ENCODE measurements at regions not wholly inside any gene's neighbourhood (a gene's known extent, or its start where the extent isn't known, plus 50 kb on each side); places are given as distances from the start of the nearest gene placed in this dataset.

GRCh38 chr4:63583007-63583406 is 826.2 kb downstream of the TECRL start:
- Histone ChIP-seq H3K36me3 (no peaks in the 10 kb centered on the region), H3K4me1 (no peaks in the 10 kb centered on the region), H3K9me3 (no peaks in the 10 kb centered on the region), H3K27ac (no peak overlapping the region), H3K27me3 (no peaks in the 10 kb centered on the region), H3K4me3 (no peak overlapping the region)
- DNase-seq (ENCODE audit: low spot score in 2 of 2) = no peak
- TF ChIP-seq, protein P1, sequence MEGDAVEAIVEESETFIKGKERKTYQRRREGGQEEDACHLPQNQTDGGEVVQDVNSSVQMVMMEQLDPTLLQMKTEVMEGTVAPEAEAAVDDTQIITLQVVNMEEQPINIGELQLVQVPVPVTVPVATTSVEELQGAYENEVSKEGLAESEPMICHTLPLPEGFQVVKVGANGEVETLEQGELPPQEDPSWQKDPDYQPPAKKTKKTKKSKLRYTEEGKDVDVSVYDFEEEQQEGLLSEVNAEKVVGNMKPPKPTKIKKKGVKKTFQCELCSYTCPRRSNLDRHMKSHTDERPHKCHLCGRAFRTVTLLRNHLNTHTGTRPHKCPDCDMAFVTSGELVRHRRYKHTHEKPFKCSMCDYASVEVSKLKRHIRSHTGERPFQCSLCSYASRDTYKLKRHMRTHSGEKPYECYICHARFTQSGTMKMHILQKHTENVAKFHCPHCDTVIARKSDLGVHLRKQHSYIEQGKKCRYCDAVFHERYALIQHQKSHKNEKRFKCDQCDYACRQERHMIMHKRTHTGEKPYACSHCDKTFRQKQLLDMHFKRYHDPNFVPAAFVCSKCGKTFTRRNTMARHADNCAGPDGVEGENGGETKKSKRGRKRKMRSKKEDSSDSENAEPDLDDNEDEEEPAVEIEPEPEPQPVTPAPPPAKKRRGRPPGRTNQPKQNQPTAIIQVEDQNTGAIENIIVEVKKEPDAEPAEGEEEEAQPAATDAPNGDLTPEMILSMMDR (IDR thresholded peaks at IDR 0.05) = no peak
- TF ChIP-seq POLR2AphosphoS5 (IDR thresholded peaks at IDR 0.05) = no peak
- TF ChIP-seq EP300 (IDR thresholded peaks at IDR 0.05) = no peak
- no peak for TF ChIP-seq POLR2A (IDR thresholded peaks at IDR 0.05)

- Histone ChIP-seq H3K9me3 (peaks cover 8% of the 10 kb centered on the region), H3K4me1 (no peaks in the 10 kb centered on the region), H3K4me3 (no peak overlapping the region), H3K27me3 (no peaks in the 10 kb centered on the region), H3K27ac (no peak overlapping the region), H3K36me3 (no peaks in the 10 kb centered on the region)
- 58% methylated on average over 1 of the region's 1 CpG for WGBS
- DNase-seq (ENCODE audit: low spot score in 2 of 2) = no peak
- TF ChIP-seq, protein P1 (IDR thresholded peaks at IDR 0.05) = no peak
- TF ChIP-seq EP300 (IDR thresholded peaks at IDR 0.05) = no peak
- TF ChIP-seq POLR2A (IDR thresholded peaks at IDR 0.05) = no peak
- TF ChIP-seq POLR2AphosphoS5 (IDR thresholded peaks at IDR 0.05) = no peak
These were observed 828.3 kb downstream of the TECRL start for GRCh38 chr4:63580796-63581475.

DNA sequence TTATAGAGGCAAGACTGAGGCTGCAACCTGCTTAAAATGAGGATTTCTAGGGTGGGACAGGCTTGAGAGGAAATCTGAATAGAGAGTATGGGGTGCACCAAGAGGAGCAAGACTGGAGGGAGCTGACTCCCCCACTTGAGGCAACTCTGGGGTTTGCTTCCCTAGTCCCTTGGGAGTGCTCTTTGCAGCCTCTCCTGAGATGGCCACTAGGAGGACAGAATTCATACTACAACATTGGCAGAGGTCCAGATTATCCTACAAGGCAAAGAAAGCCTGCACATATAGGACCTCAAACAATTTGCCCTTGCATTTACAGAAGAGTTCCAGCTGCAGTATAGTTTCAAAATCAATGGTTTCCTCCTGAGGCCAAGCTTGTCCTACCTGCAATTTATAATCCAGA is 830.9 kb downstream of the TECRL start:
- H3K36me3 ChIP-seq = no peaks in the 10 kb centered on the region
- TF ChIP-seq POLR2AphosphoS5 (IDR thresholded peaks at IDR 0.05) (no peak), POLR2A (IDR thresholded peaks at IDR 0.05) (no peak), EP300 (IDR thresholded peaks at IDR 0.05) (no peak)
- TF ChIP-seq, protein P1 (IDR thresholded peaks at IDR 0.05) = no peak
- no peaks in the 10 kb centered on the region for H3K27me3 ChIP-seq
- DNase-seq (ENCODE audit: low spot score in 2 of 2) = no peak
- H3K9me3 ChIP-seq = peaks cover 15% of the 10 kb centered on the region
- no peak overlapping the region for H3K27ac ChIP-seq
- H3K4me3 ChIP-seq = no peak overlapping the region
- H3K4me1 ChIP-seq = no peaks in the 10 kb centered on the region

- Histone ChIP-seq H3K36me3 (no peaks in the 10 kb centered on the region), H3K4me1 (no peaks in the 10 kb centered on the region), H3K9me3 (no peaks in the 10 kb centered on the region), H3K4me3 (no peak overlapping the region), H3K27ac (no peak overlapping the region), H3K27me3 (no peaks in the 10 kb centered on the region)
- DNase-seq (ENCODE audit: low spot score in 2 of 2) = no peak
- TF ChIP-seq POLR2AphosphoS5 (IDR thresholded peaks at IDR 0.05) = no peak
- TF ChIP-seq, protein P1 (IDR thresholded peaks at IDR 0.05) = no peak
- TF ChIP-seq EP300 (IDR thresholded peaks at IDR 0.05) = no peak
- TF ChIP-seq POLR2A (IDR thresholded peaks at IDR 0.05) = no peak
- WGBS = 83% methylated on average over 2 of the region's 2 CpGs
These were observed 842.6 kb downstream of the TECRL start for GRCh38 chr4:63566658-63567057.

DNA sequence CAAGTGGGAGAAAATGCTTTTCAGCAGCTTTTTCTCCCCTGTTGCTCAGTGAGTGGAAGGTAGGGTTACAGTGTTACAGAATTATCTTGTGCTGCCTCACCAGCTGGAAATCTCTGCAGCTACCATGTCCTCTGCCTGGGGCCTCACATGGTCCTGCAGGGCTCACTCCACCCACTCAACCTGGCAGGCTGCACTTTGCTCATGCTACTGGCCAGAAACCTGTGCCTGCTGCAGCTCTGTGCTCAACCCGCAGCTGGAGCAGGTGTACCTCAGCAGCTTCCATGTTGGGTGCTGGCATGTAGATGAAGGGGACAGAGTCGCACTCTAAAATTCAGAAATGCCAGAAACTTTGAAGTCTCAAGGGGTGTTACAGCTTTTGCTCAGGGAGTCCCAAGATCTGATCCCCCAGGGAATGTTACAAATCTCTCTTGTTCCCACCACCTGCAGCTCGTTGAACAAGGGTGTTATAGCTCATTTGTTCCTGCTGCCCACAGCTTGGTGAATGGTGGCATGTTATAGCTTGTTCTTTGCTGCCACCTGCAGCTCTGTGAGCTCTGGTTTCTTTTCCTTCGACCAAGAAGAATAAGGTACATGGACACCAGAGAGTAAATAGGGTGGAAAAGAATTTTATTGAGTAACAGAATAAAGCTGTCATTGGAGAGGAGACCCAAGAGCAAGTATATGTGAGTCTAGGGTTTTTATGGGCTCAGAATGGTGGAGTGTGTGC is 845.8 kb downstream of the TECRL start:
- no peak for TF ChIP-seq POLR2AphosphoS5 (IDR thresholded peaks at IDR 0.05)
- no peak for TF ChIP-seq POLR2A (IDR thresholded peaks at IDR 0.05)
- TF ChIP-seq, protein P1 (IDR thresholded peaks at IDR 0.05) = no peak
- no peak for TF ChIP-seq EP300 (IDR thresholded peaks at IDR 0.05)
- Histone ChIP-seq H3K9me3 (peaks cover 6% of the 10 kb centered on the region), H3K27ac (no peak overlapping the region), H3K36me3 (no peaks in the 10 kb centered on the region), H3K4me3 (no peak overlapping the region), H3K27me3 (no peaks in the 10 kb centered on the region), H3K4me1 (no peaks in the 10 kb centered on the region)
- DNase-seq (ENCODE audit: low spot score in 2 of 2) = no peak
- WGBS = 48% methylated on average over 4 of the region's 4 CpGs
